ENCODE measurements at regions not wholly inside any gene's neighbourhood (a gene's known extent, or its start where the extent isn't known, plus 50 kb on each side); places are given as distances from the start of the nearest gene placed in this dataset.

DNA sequence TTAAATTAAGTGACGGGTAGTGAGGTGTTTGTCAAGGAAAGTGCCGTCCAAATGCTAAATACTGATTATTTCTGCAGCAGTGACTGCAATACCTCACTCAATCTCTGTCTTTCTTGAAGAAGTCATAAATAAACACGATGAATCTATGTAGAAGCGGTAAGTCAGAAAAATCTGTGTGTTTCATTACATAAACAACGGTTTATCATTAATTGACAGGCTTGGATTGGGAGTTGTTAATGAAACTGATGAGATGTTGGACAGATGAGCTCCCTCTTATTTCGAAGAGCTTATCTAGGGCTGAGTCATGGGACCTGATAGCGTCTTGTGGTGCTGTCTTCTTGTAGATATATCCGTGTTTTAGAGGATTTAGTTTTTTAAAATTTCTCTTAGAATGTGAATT is 92.2 kb upstream of the SAMD11 start:
- Histone ChIP-seq H3K4me3 (no peak overlapping the region), H3K4me2 (ENCODE audit: control insufficient read depth, insufficient read depth) (no peak overlapping the region), H3K4me1 (ENCODE audit: control insufficient read depth, insufficient read depth, low read length) (no peaks in the 10 kb centered on the region), H3K79me2 (ENCODE audit: control insufficient read depth, insufficient read depth, low read length) (peaks cover 2% of the 10 kb centered on the region), H3K9ac (ENCODE audit: control insufficient read depth, insufficient read depth, low read length) (no peak overlapping the region), H3K9me3 (replicated peaks; ENCODE audit: control insufficient read depth, insufficient read depth, low read length) (no peaks in the 10 kb centered on the region), H4K20me1 (ENCODE audit: control insufficient read depth, insufficient read depth) (no peaks in the 10 kb centered on the region), H3K36me3 (ENCODE audit: control insufficient read depth in 2 of 2, insufficient read depth in 2 of 2, low read length in 1 of 2) (peaks cover 0 to 1% of the 10 kb centered on the region in 2 experiments; a peak in 1 of 4 replicates), H3K27me3 (replicated peaks in 1 of 2; ENCODE audit: control insufficient read depth in 2 of 2, insufficient read depth in 2 of 2, low read length in 1 of 2) (no peaks in the 10 kb centered on the region), H3K27ac (ENCODE audit: control insufficient read depth, insufficient read depth) (no peak overlapping the region), H2AFZ (ENCODE audit: control insufficient read depth, low read depth, low read length) (no peak overlapping the region)
- ATAC-seq (no peak), DNase-seq (ENCODE audit: low read depth, low spot score) (no peak), FAIRE-seq (no peak)
- BruUV-seq (replicated peaks): no TSS peak
- in situ Hi-C loops (cut with MboI) (no loop called here), intact Hi-C loops (cut with micrococcal nuclease; ENCODE audit: unreplicated experiment) (no loop called here)
- WGBS (ENCODE audit: insufficient coverage, insufficient replicate concordance, low lambda C conversion rate, missing lambda C conversion rate): 94% methylated on average over 8 of the region's 8 CpGs
- POLR2A ChIA-PET: no interaction called here
- RAD21 ChIA-PET (ENCODE audit: unreplicated experiment): no interaction called here
- SMC1A ChIA-PET (ENCODE audit: uncharacterized antibody, unreplicated experiment): no interaction called here
- CTCF ChIA-PET: no interaction called here
- TF ChIP-seq PAX5 (IDR thresholded peaks at IDR 0.05; ENCODE audit: borderline replicate concordance, low read depth, low read length) (no peak), ZNF207 (IDR thresholded peaks at IDR 0.05; ENCODE audit: borderline replicate concordance) (no peak), RB1 (IDR thresholded peaks at IDR 0.05; ENCODE audit: borderline replicate concordance) (no peak), TCF3 (IDR thresholded peaks at IDR 0.05; ENCODE audit: borderline replicate concordance, insufficient read depth, low read depth, low read length) (no peak), SRF (IDR thresholded peaks at IDR 0.05; ENCODE audit: low read depth in 2 of 2, low read length in 2 of 2) (no peak), STAT3 (IDR thresholded peaks at IDR 0.05; ENCODE audit: low read depth, low read length) (no peak), TCF7 (IDR thresholded peaks at IDR 0.05; ENCODE audit: borderline replicate concordance) (no peak), YY1 (IDR thresholded peaks at IDR 0.05; ENCODE audit: low read depth, low read length) (no peak), EGR1 (IDR thresholded peaks at IDR 0.05; ENCODE audit: borderline replicate concordance in 1 of 2, low read depth in 2 of 2, low read length in 2 of 2) (no peak), RAD51 (IDR thresholded peaks at IDR 0.05) (no peak), CHD2 (IDR thresholded peaks at IDR 0.05; ENCODE audit: borderline replicate concordance, low read depth, low read length) (no peak), POU2F2 (IDR thresholded peaks at IDR 0.05; ENCODE audit: borderline replicate concordance, low read depth, low read length) (no peak), KLF5 (IDR thresholded peaks at IDR 0.05; ENCODE audit: partially characterized antibody) (no peak)
- TF ChIP-seq, protein P1, sequence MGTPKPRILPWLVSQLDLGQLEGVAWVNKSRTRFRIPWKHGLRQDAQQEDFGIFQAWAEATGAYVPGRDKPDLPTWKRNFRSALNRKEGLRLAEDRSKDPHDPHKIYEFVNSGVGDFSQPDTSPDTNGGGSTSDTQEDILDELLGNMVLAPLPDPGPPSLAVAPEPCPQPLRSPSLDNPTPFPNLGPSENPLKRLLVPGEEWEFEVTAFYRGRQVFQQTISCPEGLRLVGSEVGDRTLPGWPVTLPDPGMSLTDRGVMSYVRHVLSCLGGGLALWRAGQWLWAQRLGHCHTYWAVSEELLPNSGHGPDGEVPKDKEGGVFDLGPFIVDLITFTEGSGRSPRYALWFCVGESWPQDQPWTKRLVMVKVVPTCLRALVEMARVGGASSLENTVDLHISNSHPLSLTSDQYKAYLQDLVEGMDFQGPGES (IDR thresholded peaks at IDR 0.05): no peak
- TF ChIP-seq, protein P2, sequence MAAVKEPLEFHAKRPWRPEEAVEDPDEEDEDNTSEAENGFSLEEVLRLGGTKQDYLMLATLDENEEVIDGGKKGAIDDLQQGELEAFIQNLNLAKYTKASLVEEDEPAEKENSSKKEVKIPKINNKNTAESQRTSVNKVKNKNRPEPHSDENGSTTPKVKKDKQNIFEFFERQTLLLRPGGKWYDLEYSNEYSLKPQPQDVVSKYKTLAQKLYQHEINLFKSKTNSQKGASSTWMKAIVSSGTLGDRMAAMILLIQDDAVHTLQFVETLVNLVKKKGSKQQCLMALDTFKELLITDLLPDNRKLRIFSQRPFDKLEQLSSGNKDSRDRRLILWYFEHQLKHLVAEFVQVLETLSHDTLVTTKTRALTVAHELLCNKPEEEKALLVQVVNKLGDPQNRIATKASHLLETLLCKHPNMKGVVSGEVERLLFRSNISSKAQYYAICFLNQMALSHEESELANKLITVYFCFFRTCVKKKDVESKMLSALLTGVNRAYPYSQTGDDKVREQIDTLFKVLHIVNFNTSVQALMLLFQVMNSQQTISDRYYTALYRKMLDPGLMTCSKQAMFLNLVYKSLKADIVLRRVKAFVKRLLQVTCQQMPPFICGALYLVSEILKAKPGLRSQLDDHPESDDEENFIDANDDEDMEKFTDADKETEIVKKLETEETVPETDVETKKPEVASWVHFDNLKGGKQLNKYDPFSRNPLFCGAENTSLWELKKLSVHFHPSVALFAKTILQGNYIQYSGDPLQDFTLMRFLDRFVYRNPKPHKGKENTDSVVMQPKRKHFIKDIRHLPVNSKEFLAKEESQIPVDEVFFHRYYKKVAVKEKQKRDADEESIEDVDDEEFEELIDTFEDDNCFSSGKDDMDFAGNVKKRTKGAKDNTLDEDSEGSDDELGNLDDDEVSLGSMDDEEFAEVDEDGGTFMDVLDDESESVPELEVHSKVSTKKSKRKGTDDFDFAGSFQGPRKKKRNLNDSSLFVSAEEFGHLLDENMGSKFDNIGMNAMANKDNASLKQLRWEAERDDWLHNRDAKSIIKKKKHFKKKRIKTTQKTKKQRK (IDR thresholded peaks at IDR 0.05; ENCODE audit: low read depth, low read length): no peak
- TF ChIP-seq, protein P3, sequence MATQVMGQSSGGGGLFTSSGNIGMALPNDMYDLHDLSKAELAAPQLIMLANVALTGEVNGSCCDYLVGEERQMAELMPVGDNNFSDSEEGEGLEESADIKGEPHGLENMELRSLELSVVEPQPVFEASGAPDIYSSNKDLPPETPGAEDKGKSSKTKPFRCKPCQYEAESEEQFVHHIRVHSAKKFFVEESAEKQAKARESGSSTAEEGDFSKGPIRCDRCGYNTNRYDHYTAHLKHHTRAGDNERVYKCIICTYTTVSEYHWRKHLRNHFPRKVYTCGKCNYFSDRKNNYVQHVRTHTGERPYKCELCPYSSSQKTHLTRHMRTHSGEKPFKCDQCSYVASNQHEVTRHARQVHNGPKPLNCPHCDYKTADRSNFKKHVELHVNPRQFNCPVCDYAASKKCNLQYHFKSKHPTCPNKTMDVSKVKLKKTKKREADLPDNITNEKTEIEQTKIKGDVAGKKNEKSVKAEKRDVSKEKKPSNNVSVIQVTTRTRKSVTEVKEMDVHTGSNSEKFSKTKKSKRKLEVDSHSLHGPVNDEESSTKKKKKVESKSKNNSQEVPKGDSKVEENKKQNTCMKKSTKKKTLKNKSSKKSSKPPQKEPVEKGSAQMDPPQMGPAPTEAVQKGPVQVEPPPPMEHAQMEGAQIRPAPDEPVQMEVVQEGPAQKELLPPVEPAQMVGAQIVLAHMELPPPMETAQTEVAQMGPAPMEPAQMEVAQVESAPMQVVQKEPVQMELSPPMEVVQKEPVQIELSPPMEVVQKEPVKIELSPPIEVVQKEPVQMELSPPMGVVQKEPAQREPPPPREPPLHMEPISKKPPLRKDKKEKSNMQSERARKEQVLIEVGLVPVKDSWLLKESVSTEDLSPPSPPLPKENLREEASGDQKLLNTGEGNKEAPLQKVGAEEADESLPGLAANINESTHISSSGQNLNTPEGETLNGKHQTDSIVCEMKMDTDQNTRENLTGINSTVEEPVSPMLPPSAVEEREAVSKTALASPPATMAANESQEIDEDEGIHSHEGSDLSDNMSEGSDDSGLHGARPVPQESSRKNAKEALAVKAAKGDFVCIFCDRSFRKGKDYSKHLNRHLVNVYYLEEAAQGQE (IDR thresholded peaks at IDR 0.05; ENCODE audit: low read depth, low read length): no peak
- TF ChIP-seq, protein P4, sequence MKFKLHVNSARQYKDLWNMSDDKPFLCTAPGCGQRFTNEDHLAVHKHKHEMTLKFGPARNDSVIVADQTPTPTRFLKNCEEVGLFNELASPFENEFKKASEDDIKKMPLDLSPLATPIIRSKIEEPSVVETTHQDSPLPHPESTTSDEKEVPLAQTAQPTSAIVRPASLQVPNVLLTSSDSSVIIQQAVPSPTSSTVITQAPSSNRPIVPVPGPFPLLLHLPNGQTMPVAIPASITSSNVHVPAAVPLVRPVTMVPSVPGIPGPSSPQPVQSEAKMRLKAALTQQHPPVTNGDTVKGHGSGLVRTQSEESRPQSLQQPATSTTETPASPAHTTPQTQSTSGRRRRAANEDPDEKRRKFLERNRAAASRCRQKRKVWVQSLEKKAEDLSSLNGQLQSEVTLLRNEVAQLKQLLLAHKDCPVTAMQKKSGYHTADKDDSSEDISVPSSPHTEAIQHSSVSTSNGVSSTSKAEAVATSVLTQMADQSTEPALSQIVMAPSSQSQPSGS (IDR thresholded peaks at IDR 0.05; ENCODE audit: low read length): no peak
